ENCODE measurements at regions not wholly inside any gene's neighbourhood (a gene's known extent, or its start where the extent isn't known, plus 50 kb on each side); places are given as distances from the start of the nearest gene placed in this dataset.

- TF ChIP-seq CTCF (conservative IDR thresholded peaks at IDR 0.05; ENCODE audit: low read length) (peak; percentile 54), EZH2phosphoT487 (IDR thresholded peaks at IDR 0.05; ENCODE audit: borderline replicate concordance, low read depth, low read length) (no peak)
Observed at GRCh38 chr11:80320765-80321164, 879.9 kb upstream of the TENM4 start.
